ENCODE measurements at regions not wholly inside any gene's neighbourhood (a gene's known extent, or its start where the extent isn't known, plus 50 kb on each side); places are given as distances from the start of the nearest gene placed in this dataset.
"Not testable (repeated sequence)": the region's sequence is repeated elsewhere in the genome, so short reads cannot be mapped to it uniquely, and the experiment has no call there.

GRCh38 chr7:112587504-112587903 lies 106.7 kb downstream of the LSMEM1 start:
- Mint-ChIP-seq H3K36me3 (no peaks in the 10 kb centered on the region), H3K27me3 (peaks cover 13 to 16% of the 10 kb centered on the region in 2 donors), H3K4me3 (no peak overlapping the region), H3K9me3 (no peaks in the 10 kb centered on the region), H3K27ac (no peak overlapping the region), H3K4me1 (no peaks in the 10 kb centered on the region)
- Histone ChIP-seq H3K27ac (ENCODE audit: low read length) (no peak overlapping the region), H3K4me3 (ENCODE audit: control insufficient read depth in 1 of 2, extremely low read depth in 1 of 2, low read length in 1 of 2) (no peak overlapping the region), H3K4me1 (ENCODE audit: control insufficient read depth in 1 of 2, extremely low read depth in 1 of 2, insufficient read depth in 2 of 2, low read length in 2 of 2) (no peaks in the 10 kb centered on the region), H3K9me3 (no peaks in the 10 kb centered on the region), H3K36me3 (ENCODE audit: control insufficient read depth in 2 of 2, extremely low read depth in 1 of 2, insufficient read depth in 1 of 2, low read length in 1 of 2) (no peaks in the 10 kb centered on the region), H3K27me3 (replicated peaks in 1 of 2; ENCODE audit: control insufficient read depth in 2 of 2, extremely low read depth in 1 of 2, insufficient read depth in 2 of 2, low read length in 1 of 2) (peaks cover 0 to 16% of the 10 kb centered on the region in 2 experiments)
- ATAC-seq (replicated peaks in 1 of 4): no peak
- ChIA-PET CTCF (no interaction called here), POLR2A (no interaction called here)
- 61% methylated on average over 3 of the region's 4 CpGs for WGBS (ENCODE audit: insufficient coverage)
- no peak for DNase-seq

- H3K36me3 Mint-ChIP-seq; H3K9me3 ChIP-seq; H3K27ac Mint-ChIP-seq; H3K36me3 ChIP-seq (ENCODE audit: control insufficient read depth in 2 of 2, extremely low read depth in 1 of 2, insufficient read depth in 1 of 2, low read length in 1 of 2); ATAC-seq (replicated peaks in 1 of 4); H3K9me3 Mint-ChIP-seq; H3K27me3 ChIP-seq (replicated peaks in 1 of 2; ENCODE audit: control insufficient read depth in 2 of 2, extremely low read depth in 1 of 2, insufficient read depth in 2 of 2, low read length in 1 of 2); H3K4me3 ChIP-seq (ENCODE audit: control insufficient read depth in 1 of 2, extremely low read depth in 1 of 2, low read length in 1 of 2); H3K4me3 Mint-ChIP-seq; H3K27ac ChIP-seq (ENCODE audit: low read length); POLR2A ChIA-PET; H3K4me1 ChIP-seq (ENCODE audit: control insufficient read depth in 1 of 2, extremely low read depth in 1 of 2, insufficient read depth in 2 of 2, low read length in 2 of 2); H3K27me3 Mint-ChIP-seq; DNase-seq; H3K4me1 Mint-ChIP-seq: not testable (repeated sequence)
- WGBS (ENCODE audit: insufficient coverage): 83% methylated on average over 2 of the region's 4 CpGs
- CTCF ChIA-PET: interaction anchor here in 1 of 2 donors (1.0 kb wide), 1 partner anchor 307 kb away, joined by 4 read pairs; no protein-coding TSS in a partner anchor
Measured at GRCh38 chr7:112592565-112593263, 111.9 kb downstream of the LSMEM1 start.

DNA sequence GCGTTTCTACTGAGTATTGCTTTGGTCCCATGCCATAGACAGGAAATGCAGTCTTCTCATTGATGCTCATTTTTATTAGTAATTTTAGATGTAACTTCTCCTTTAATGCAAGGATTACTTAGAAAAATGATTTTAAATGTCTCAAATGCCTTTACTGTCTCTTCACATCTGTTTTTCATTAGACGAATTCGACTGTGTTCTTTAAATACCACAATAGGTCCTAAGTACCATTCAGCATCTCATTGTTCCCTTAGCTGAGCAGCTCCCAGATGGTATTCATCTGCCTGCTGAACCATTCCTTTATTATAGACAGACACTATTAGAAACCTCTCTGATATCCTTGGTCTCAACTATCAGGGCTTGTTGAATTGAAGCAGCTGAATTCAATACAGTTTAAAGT lies 113.6 kb downstream of the LSMEM1 start:
- CTCF ChIA-PET: no interaction called here
- Histone ChIP-seq H3K4me3 (ENCODE audit: control insufficient read depth in 1 of 2, extremely low read depth in 1 of 2, low read length in 1 of 2) (no peak overlapping the region), H3K36me3 (ENCODE audit: control insufficient read depth in 2 of 2, extremely low read depth in 1 of 2, insufficient read depth in 1 of 2, low read length in 1 of 2) (no peaks in the 10 kb centered on the region), H3K4me1 (ENCODE audit: control insufficient read depth in 1 of 2, extremely low read depth in 1 of 2, insufficient read depth in 2 of 2, low read length in 2 of 2) (no peaks in the 10 kb centered on the region), H3K27ac (ENCODE audit: low read length) (no peak overlapping the region), H3K27me3 (replicated peaks in 1 of 2; ENCODE audit: control insufficient read depth in 2 of 2, extremely low read depth in 1 of 2, insufficient read depth in 2 of 2, low read length in 1 of 2) (no peaks in the 10 kb centered on the region), H3K9me3 (no peaks in the 10 kb centered on the region)
- H3K4me1 Mint-ChIP-seq: no peaks in the 10 kb centered on the region
- H3K27me3 Mint-ChIP-seq: peaks cover 0 to 11% of the 10 kb centered on the region in 2 donors
- H3K36me3 Mint-ChIP-seq: no peaks in the 10 kb centered on the region
- POLR2A ChIA-PET: no interaction called here
- ATAC-seq (replicated peaks in 1 of 4) (no peak), DNase-seq (no peak)
- no peak overlapping the region for H3K4me3 Mint-ChIP-seq
- H3K27ac Mint-ChIP-seq: no peak overlapping the region
- WGBS (ENCODE audit: insufficient coverage): 66% methylated on average over 2 of the region's 3 CpGs
- no peaks in the 10 kb centered on the region for H3K9me3 Mint-ChIP-seq

GRCh38 chr7:112596260-112596659 lies 115.5 kb downstream of the LSMEM1 start:
- ATAC-seq (replicated peaks in 1 of 4): no peak
- Mint-ChIP-seq H3K9me3 (no peaks in the 10 kb centered on the region), H3K27ac (no peak overlapping the region), H3K36me3 (no peaks in the 10 kb centered on the region), H3K4me3 (no peak overlapping the region), H3K27me3 (peaks cover 0 to 12% of the 10 kb centered on the region in 2 donors), H3K4me1 (no peaks in the 10 kb centered on the region)
- Histone ChIP-seq H3K4me3 (ENCODE audit: control insufficient read depth in 1 of 2, extremely low read depth in 1 of 2, low read length in 1 of 2) (no peak overlapping the region), H3K36me3 (ENCODE audit: control insufficient read depth in 2 of 2, extremely low read depth in 1 of 2, insufficient read depth in 1 of 2, low read length in 1 of 2) (no peaks in the 10 kb centered on the region), H3K9me3 (no peaks in the 10 kb centered on the region), H3K27me3 (replicated peaks in 1 of 2; ENCODE audit: control insufficient read depth in 2 of 2, extremely low read depth in 1 of 2, insufficient read depth in 2 of 2, low read length in 1 of 2) (no peaks in the 10 kb centered on the region), H3K4me1 (ENCODE audit: control insufficient read depth in 1 of 2, extremely low read depth in 1 of 2, insufficient read depth in 2 of 2, low read length in 2 of 2) (no peaks in the 10 kb centered on the region), H3K27ac (ENCODE audit: low read length) (no peak overlapping the region)
- WGBS (ENCODE audit: insufficient coverage): no CpG with 5 or more reads among the region's 3 CpGs
- ChIA-PET CTCF (interaction anchor here in 1 of 2 donors (0.7 kb wide), 1 partner anchor 19 kb away, joined by 4 read pairs; no protein-coding TSS in a partner anchor), POLR2A (no interaction called here)
- no peak for DNase-seq

DNA sequence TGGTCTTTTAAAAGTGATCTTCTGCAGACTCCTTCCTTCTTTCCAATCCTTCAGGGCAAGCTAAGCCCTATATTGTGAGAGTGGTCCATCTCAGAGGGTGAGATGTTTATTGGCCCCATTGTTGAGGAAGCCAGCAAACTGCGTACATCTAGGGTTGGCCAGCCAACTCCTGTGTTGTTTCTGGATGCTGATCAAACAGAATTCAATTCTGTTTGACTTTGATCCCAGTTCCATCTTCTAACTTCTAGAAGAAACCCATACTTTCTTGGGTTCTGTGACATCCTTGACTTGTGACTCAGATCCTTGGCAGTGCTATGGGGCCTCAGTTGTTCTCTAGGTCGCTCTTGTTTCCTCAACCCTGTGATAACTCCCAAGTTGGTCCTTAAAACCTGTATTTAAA lies 116.2 kb downstream of the LSMEM1 start:
- CTCF ChIA-PET: no interaction called here
- no peak for ATAC-seq (replicated peaks in 1 of 4)
- Mint-ChIP-seq H3K4me1 (no peaks in the 10 kb centered on the region), H3K4me3 (no peak overlapping the region), H3K27ac (no peak overlapping the region), H3K36me3 (no peaks in the 10 kb centered on the region), H3K27me3 (peaks cover 0 to 12% of the 10 kb centered on the region in 2 donors), H3K9me3 (no peaks in the 10 kb centered on the region)
- 50% methylated on average over 1 of the region's 2 CpGs for WGBS (ENCODE audit: insufficient coverage)
- no peak for DNase-seq
- Histone ChIP-seq H3K4me3 (ENCODE audit: control insufficient read depth in 1 of 2, extremely low read depth in 1 of 2, low read length in 1 of 2) (no peak overlapping the region), H3K27me3 (replicated peaks in 1 of 2; ENCODE audit: control insufficient read depth in 2 of 2, extremely low read depth in 1 of 2, insufficient read depth in 2 of 2, low read length in 1 of 2) (no peaks in the 10 kb centered on the region), H3K36me3 (ENCODE audit: control insufficient read depth in 2 of 2, extremely low read depth in 1 of 2, insufficient read depth in 1 of 2, low read length in 1 of 2) (no peaks in the 10 kb centered on the region), H3K4me1 (ENCODE audit: control insufficient read depth in 1 of 2, extremely low read depth in 1 of 2, insufficient read depth in 2 of 2, low read length in 2 of 2) (no peaks in the 10 kb centered on the region), H3K9me3 (no peaks in the 10 kb centered on the region), H3K27ac (ENCODE audit: low read length) (no peak overlapping the region)
- POLR2A ChIA-PET: no interaction called here

DNA sequence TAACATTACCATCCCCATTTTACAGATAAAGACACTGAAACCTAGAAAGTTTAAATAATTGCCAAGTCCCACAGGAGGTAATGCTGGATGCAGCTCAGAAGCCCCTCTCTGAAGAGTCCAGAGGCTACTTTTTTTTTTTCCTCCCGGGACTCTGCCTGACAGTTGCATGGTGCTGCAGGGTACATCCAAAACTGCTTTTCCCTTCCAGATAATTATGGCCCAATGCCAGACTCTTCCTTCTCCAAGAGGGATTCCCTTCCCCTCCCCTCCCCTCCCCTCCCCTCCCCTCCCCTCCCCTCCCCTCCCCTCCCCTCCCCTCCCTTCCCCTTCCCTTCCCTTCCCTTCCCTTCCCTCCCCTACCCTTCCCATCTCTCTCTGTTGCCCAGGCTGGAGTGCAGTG lies 122.9 kb downstream of the LSMEM1 start:
- ATAC-seq (replicated peaks in 1 of 4): no peak
- H3K27me3 Mint-ChIP-seq: peaks cover 10 to 33% of the 10 kb centered on the region in 2 donors
- Histone ChIP-seq H3K27me3 (replicated peaks in 1 of 2; ENCODE audit: control insufficient read depth in 2 of 2, extremely low read depth in 1 of 2, insufficient read depth in 2 of 2, low read length in 1 of 2) (no peaks in the 10 kb centered on the region), H3K4me1 (ENCODE audit: control insufficient read depth in 1 of 2, extremely low read depth in 1 of 2, insufficient read depth in 2 of 2, low read length in 2 of 2) (no peaks in the 10 kb centered on the region), H3K4me3 (ENCODE audit: control insufficient read depth in 1 of 2, extremely low read depth in 1 of 2, low read length in 1 of 2) (no peak overlapping the region), H3K9me3 (no peaks in the 10 kb centered on the region), H3K27ac (ENCODE audit: low read length) (no peak overlapping the region), H3K36me3 (ENCODE audit: control insufficient read depth in 2 of 2, extremely low read depth in 1 of 2, insufficient read depth in 1 of 2, low read length in 1 of 2) (no peaks in the 10 kb centered on the region)
- H3K4me3 Mint-ChIP-seq: no peak overlapping the region
- no peaks in the 10 kb centered on the region for H3K36me3 Mint-ChIP-seq
- DNase-seq: no peak
- WGBS (ENCODE audit: insufficient coverage): 67% methylated on average over 1 of the region's 1 CpG
- CTCF ChIA-PET: no interaction called here
- no peak overlapping the region for H3K27ac Mint-ChIP-seq
- no peaks in the 10 kb centered on the region for H3K9me3 Mint-ChIP-seq
- no peaks in the 10 kb centered on the region for H3K4me1 Mint-ChIP-seq
- POLR2A ChIA-PET: no interaction called here

DNA sequence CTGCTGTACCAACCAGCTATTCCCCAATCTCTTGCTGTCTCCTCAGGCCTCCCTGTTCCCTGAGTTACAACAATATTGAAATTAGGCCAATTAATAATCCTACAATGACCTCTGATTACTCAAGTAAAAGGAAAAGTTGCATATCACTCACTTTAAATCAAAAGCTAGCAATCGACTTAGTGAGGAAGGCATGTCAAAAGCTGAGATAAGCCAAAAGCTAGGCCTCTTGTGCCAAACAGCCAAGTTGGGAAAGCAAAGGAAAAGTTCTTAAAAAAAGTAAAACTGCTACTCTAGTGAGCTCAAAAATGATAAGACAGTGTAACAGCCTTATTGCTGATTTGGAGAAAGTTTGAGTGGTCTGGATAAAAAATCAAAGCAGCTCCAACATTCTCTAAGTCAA lies 129.8 kb downstream of the LSMEM1 start:
- POLR2A ChIA-PET: no interaction called here

More for the DNA sequence above, 129.8 kb downstream of the LSMEM1 start:
- DNase-seq (no peak), ATAC-seq (replicated peaks in 1 of 4) (no peak)
- no CpG with 5 or more reads among the region's 1 CpG for WGBS (ENCODE audit: insufficient coverage)
- Mint-ChIP-seq H3K27ac (no peak overlapping the region), H3K36me3 (no peaks in the 10 kb centered on the region), H3K9me3 (no peaks in the 10 kb centered on the region), H3K4me1 (no peaks in the 10 kb centered on the region), H3K27me3 (peaks cover 15 to 22% of the 10 kb centered on the region in 2 donors), H3K4me3 (no peak overlapping the region)
- Histone ChIP-seq H3K27ac (ENCODE audit: low read length) (no peak overlapping the region), H3K4me1 (ENCODE audit: control insufficient read depth in 1 of 2, extremely low read depth in 1 of 2, insufficient read depth in 2 of 2, low read length in 2 of 2) (no peaks in the 10 kb centered on the region), H3K36me3 (ENCODE audit: control insufficient read depth in 2 of 2, extremely low read depth in 1 of 2, insufficient read depth in 1 of 2, low read length in 1 of 2) (no peaks in the 10 kb centered on the region), H3K4me3 (ENCODE audit: control insufficient read depth in 1 of 2, extremely low read depth in 1 of 2, low read length in 1 of 2) (no peak overlapping the region), H3K9me3 (no peaks in the 10 kb centered on the region), H3K27me3 (replicated peaks in 1 of 2; ENCODE audit: control insufficient read depth in 2 of 2, extremely low read depth in 1 of 2, insufficient read depth in 2 of 2, low read length in 1 of 2) (peaks cover 0 to 4% of the 10 kb centered on the region in 2 experiments)
- CTCF ChIA-PET: no interaction called here

Data from T-cell (primary cell).